Keratinocyte (primary cell): ENCODE measurements at regions not wholly inside any gene's neighbourhood (a gene's known extent, or its start where the extent isn't known, plus 50 kb on each side); places are given as distances from the start of the nearest gene placed in this dataset.

ENCODE experiments used
- DNase-seq: peaks from one replicate; pipeline ENCODE4 v3.0.0-alpha.2; 2011; ENCODE audit warnings: low read depth, missing footprints, low spot score
- FAIRE-seq: peaks from 2 replicates; lab custom pipeline; 2011; peaks lifted over from hg19 to GRCh38; lab: Jason Lieb, UNC
- H2AFZ ChIP-seq: 2 replicates; pipeline ENCODE4 v1.6.0; 2012; ENCODE audit warnings: low read length, control low read depth, inconsistent platforms; ENCODE audit not compliant: control insufficient read depth
- H3K27ac ChIP-seq: 2 replicates; pipeline ENCODE4 v1.5.1; 2011; ENCODE audit warnings: low read length; ENCODE audit not compliant: control insufficient read depth, insufficient read depth
- H3K27me3 ChIP-seq: 3 replicates; pipeline ENCODE4 v1.6.0; 2011; ENCODE audit warnings: low read length; ENCODE audit not compliant: control insufficient read depth, insufficient read depth; ENCODE audit errors: extremely low read depth
- H3K36me3 ChIP-seq, 2 experiments: 2 replicates in 1 of 2; 3 replicates in 1 of 2; pipeline ENCODE4 v1.5.1; 2011; ENCODE audit warnings: low read length in 2 of 2, mild to moderate bottlenecking in 1 of 2; ENCODE audit not compliant: control insufficient read depth in 2 of 2, insufficient read depth in 2 of 2; ENCODE audit errors: extremely low read depth in 1 of 2
- H3K4me1 ChIP-seq: 3 replicates; pipeline ENCODE4 v1.5.1; 2011; ENCODE audit warnings: low read length; ENCODE audit not compliant: control insufficient read depth, insufficient read depth; ENCODE audit errors: extremely low read depth
- H3K4me2 ChIP-seq: 3 replicates; pipeline ENCODE4 v1.6.0; 2011; ENCODE audit warnings: low read depth, low read length; ENCODE audit not compliant: control insufficient read depth, insufficient read depth; ENCODE audit errors: extremely low read depth
- H3K4me3 ChIP-seq, 3 experiments: fragments of 200-600 bp in 1 of 3; sonication (generic) in 1 of 3; 2 replicates in 2 of 3; 3 replicates in 1 of 3; pipeline ENCODE4 v1.5.1; 2011 to 2016; ENCODE audit warnings: low read length in 3 of 3, mild to moderate bottlenecking in 3 of 3, control low read depth in 2 of 3, inconsistent platforms in 1 of 3, low read depth in 1 of 3, mixed read lengths in 1 of 3, mixed run types in 1 of 3, moderate library complexity in 1 of 3; ENCODE audit not compliant: control insufficient read depth in 2 of 3, insufficient read depth in 2 of 3; ENCODE audit errors: extremely low read depth in 1 of 3
- H3K79me2 ChIP-seq: 2 replicates; pipeline ENCODE4 v1.6.0; 2012; ENCODE audit warnings: low read length; ENCODE audit not compliant: control insufficient read depth, insufficient read depth
- H3K9ac ChIP-seq: 3 replicates; pipeline ENCODE4 v1.6.0; 2011; ENCODE audit warnings: low read length; ENCODE audit not compliant: control insufficient read depth, insufficient read depth; ENCODE audit errors: extremely low read depth
- H3K9me1 ChIP-seq: 3 replicates; pipeline ENCODE4 v1.6.0; 2011; ENCODE audit warnings: low read length; ENCODE audit not compliant: control insufficient read depth, insufficient read depth; ENCODE audit errors: extremely low read depth
- H3K9me3 ChIP-seq: 2 replicates; pipeline ENCODE4 v1.5.1; 2012; ENCODE audit warnings: low read depth, low read length; ENCODE audit not compliant: control insufficient read depth
- H4K20me1 ChIP-seq: 3 replicates; pipeline ENCODE4 v1.6.0; 2011; ENCODE audit warnings: low read length; ENCODE audit not compliant: control insufficient read depth, insufficient read depth; ENCODE audit errors: extremely low read depth
- CTCF ChIP-seq, 3 experiments: IDR thresholded peaks in 1 of 3; conservative IDR thresholded peaks in 1 of 3; optimal IDR thresholded peaks in 1 of 3; 2 replicates in 2 of 3; 3 replicates in 1 of 3; pipeline versions ENCODE3 to v1.5.1; 2011; ENCODE audit warnings: low read length in 3 of 3, mild to moderate bottlenecking in 3 of 3, moderate library complexity in 2 of 3, control low read depth in 1 of 3, inconsistent platforms in 1 of 3; ENCODE audit not compliant: insufficient read depth in 2 of 3; ENCODE audit errors: extremely low read depth in 1 of 3
- EZH2 ChIP-seq: IDR thresholded peaks from one replicate; pipeline ENCODE4 v1.6.1; 2012; ENCODE audit warnings: inconsistent platforms, mild to moderate bottlenecking, low read length, moderate library complexity
- dilution Hi-C: fragments of 300-500 bp; cut with MboI; formaldehyde crosslinking; loops from one replicate; pipeline ENCODE4 v1.7.0; 2020; ENCODE audit warnings: low sequenced_read_pairs; ENCODE audit not compliant: extremely low pct_ligation_motif_present

GRCh38 chr2:145359561-145359960 is 839.6 kb upstream of the ZEB2 start:
- Histone ChIP-seq H3K4me3 (no peak overlapping the region), H3K79me2 (no peaks in the 10 kb centered on the region), H3K27me3 (no peaks in the 10 kb centered on the region), H3K9me3 (no peaks in the 10 kb centered on the region), H3K9me1 (no peaks in the 10 kb centered on the region), H3K4me1 (no peaks in the 10 kb centered on the region), H3K27ac (no peak overlapping the region), H4K20me1 (no peaks in the 10 kb centered on the region), H3K4me2 (no peak overlapping the region), H3K36me3 (no peaks in the 10 kb centered on the region), H2AFZ (no peak overlapping the region), H3K9ac (no peak overlapping the region)
- TF ChIP-seq EZH2 (no peak), CTCF (optimal IDR thresholded peaks at IDR 0.05 in 1 of 3, IDR thresholded peaks at IDR 0.05 in 1 of 3, conservative IDR thresholded peaks at IDR 0.05 in 1 of 3; ENCODE audit: extremely low read depth in 1 of 3, insufficient read depth in 2 of 3, low read length in 3 of 3) (no peak)
- FAIRE-seq (no peak), DNase-seq (no peak)
- dilution Hi-C loops = no loop called here

GRCh38 chr2:145356056-145356455 is 836.1 kb upstream of the ZEB2 start:
- dilution Hi-C loops = no loop called here

More at GRCh38 chr2:145356056-145356455, 836.1 kb upstream of the ZEB2 start:
- DNase-seq (no peak), FAIRE-seq (no peak)
- no peaks in the 10 kb centered on the region for H3K9me3 ChIP-seq
- H3K36me3 ChIP-seq = no peaks in the 10 kb centered on the region
- no peak overlapping the region for H3K4me2 ChIP-seq
- H3K4me1 ChIP-seq = no peaks in the 10 kb centered on the region
- H3K9ac ChIP-seq = no peak overlapping the region
- H3K9me1 ChIP-seq = no peaks in the 10 kb centered on the region
- H3K4me3 ChIP-seq = no peak overlapping the region
- TF ChIP-seq EZH2 = no peak
- no peak for TF ChIP-seq CTCF (optimal IDR thresholded peaks at IDR 0.05 in 1 of 3, IDR thresholded peaks at IDR 0.05 in 1 of 3, conservative IDR thresholded peaks at IDR 0.05 in 1 of 3; ENCODE audit: extremely low read depth in 1 of 3, insufficient read depth in 2 of 3, low read length in 3 of 3)
- no peaks in the 10 kb centered on the region for H3K27me3 ChIP-seq
- H3K27ac ChIP-seq = no peak overlapping the region
- H3K79me2 ChIP-seq = no peaks in the 10 kb centered on the region
- no peaks in the 10 kb centered on the region for H4K20me1 ChIP-seq
- H2AFZ ChIP-seq = no peak overlapping the region
